Transverse colon (tissue), 4 donors: ENCODE measurements at regions not wholly inside any gene's neighbourhood (a gene's known extent, or its start where the extent isn't known, plus 50 kb on each side); places are given as distances from the start of the nearest gene placed in this dataset.
"Not testable (repeated sequence)": the region's sequence is repeated elsewhere in the genome, so short reads cannot be mapped to it uniquely, and the experiment has no call there.

ENCODE experiments used
- EP300 ChIP-seq: sonication (generic); formaldehyde crosslinking; IDR thresholded peaks from one replicate; pipeline ENCODE4 v1.6.1; 2017; ENCODE audit warnings: antibody characterized with exemption, low read depth
- POLR2A ChIP-seq: fragments of 450-650 bp; IDR thresholded peaks from one replicate; pipeline ENCODE4 v1.6.1; 2016; ENCODE audit warnings: antibody characterized with exemption, mild to moderate bottlenecking, moderate library complexity
- POLR2AphosphoS5 ChIP-seq, 3 donors: sonication (generic); formaldehyde crosslinking; IDR thresholded peaks; one replicate each; pipeline ENCODE4 v1.6.1; 2016; ENCODE audit warnings: antibody characterized with exemption in 3 of 3
- TF ChIP-seq, protein P1 (sequence below), 5 experiments: fragments of 200-600 bp in 3 of 5; fragments of 450-650 bp in 2 of 5; sonication (generic) in 3 of 5; IDR thresholded peaks; 1 replicate in 2 of 5; 2 replicates in 3 of 5; pipeline ENCODE4 v1.5.1; 2016 to 2017; ENCODE audit warnings: antibody characterized with exemption in 5 of 5, inconsistent platforms in 3 of 5, mild to moderate bottlenecking in 2 of 5, moderate library complexity in 1 of 5

DNA sequence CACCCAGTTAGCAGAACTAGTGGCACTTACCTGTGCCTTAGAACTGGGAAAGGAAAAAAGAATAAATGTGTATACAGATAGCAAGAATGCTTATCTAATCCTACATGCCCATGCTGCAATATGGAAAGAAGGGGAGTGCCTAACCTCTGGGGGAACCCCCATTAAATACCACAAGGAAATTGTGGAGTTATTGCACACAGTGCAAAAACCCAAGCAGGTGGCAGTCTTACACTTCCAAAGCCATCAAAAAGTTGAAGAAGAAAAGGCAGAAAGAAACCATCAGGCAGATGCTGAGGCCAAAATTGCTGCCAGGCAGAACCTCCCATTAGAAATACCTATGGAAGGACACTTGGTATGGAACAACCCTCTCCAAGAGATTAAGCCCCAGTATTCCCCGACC, 246.1 kb upstream of the BTG1 start:
- TF ChIP-seq, protein P1, sequence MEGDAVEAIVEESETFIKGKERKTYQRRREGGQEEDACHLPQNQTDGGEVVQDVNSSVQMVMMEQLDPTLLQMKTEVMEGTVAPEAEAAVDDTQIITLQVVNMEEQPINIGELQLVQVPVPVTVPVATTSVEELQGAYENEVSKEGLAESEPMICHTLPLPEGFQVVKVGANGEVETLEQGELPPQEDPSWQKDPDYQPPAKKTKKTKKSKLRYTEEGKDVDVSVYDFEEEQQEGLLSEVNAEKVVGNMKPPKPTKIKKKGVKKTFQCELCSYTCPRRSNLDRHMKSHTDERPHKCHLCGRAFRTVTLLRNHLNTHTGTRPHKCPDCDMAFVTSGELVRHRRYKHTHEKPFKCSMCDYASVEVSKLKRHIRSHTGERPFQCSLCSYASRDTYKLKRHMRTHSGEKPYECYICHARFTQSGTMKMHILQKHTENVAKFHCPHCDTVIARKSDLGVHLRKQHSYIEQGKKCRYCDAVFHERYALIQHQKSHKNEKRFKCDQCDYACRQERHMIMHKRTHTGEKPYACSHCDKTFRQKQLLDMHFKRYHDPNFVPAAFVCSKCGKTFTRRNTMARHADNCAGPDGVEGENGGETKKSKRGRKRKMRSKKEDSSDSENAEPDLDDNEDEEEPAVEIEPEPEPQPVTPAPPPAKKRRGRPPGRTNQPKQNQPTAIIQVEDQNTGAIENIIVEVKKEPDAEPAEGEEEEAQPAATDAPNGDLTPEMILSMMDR (IDR thresholded peaks at IDR 0.05) = not testable (repeated sequence)
- not testable (repeated sequence) for TF ChIP-seq POLR2A; POLR2AphosphoS5 (IDR thresholded peaks at IDR 0.05); EP300
